HEK293T (cell line): ENCODE measurements at regions not wholly inside any gene's neighbourhood (a gene's known extent, or its start where the extent isn't known, plus 50 kb on each side); places are given as distances from the start of the nearest gene placed in this dataset.

Source experiments
- CTCF ChIA-PET: fragments of 350-600 bp; formaldehyde crosslinking; extraction: SDS; loops from one replicate; lab custom pipeline; 2021; ENCODE audit warnings: antibody characterized with exemption, inconsistent platforms; lab: Yijun Ruan, JAX
- POLR2A ChIA-PET: fragments of 350-600 bp; formaldehyde crosslinking; extraction: SDS; loops from one replicate; lab custom pipeline; 2020; ENCODE audit warnings: antibody characterized with exemption, inconsistent platforms; lab: Yijun Ruan, JAX
- DNase-seq: peaks from one replicate; pipeline ENCODE4 v3.0.0; 2012; ENCODE audit warnings: mixed read lengths; ENCODE audit errors: extremely low spot score
- ARNT ChIP-seq: fragments of 450-650 bp; IDR thresholded peaks from 2 replicates; pipeline ENCODE4 v1.6.1; 2017; ENCODE audit warnings: mild to moderate bottlenecking
- BHLHE40 ChIP-seq: fragments of 450-650 bp; IDR thresholded peaks from 2 replicates; pipeline ENCODE4 v1.6.1; 2016; ENCODE audit warnings: mild to moderate bottlenecking, moderate library complexity, borderline replicate concordance
- CTBP1 ChIP-seq: fragments of 450-650 bp; IDR thresholded peaks from 2 replicates; pipeline ENCODE4 v1.6.1; 2016; ENCODE audit warnings: borderline replicate concordance
- ELF4 ChIP-seq: fragments of 450-650 bp; IDR thresholded peaks from 2 replicates; pipeline ENCODE4 v1.6.1; 2017; ENCODE audit warnings: antibody characterized with exemption
- FOXA1 ChIP-seq: fragments of 450-650 bp; IDR thresholded peaks from 2 replicates; pipeline ENCODE4 v1.6.1; 2016; ENCODE audit warnings: mild to moderate bottlenecking
- FOXK2 ChIP-seq: fragments of 450-650 bp; IDR thresholded peaks from 2 replicates; pipeline ENCODE4 v1.6.1; 2016; ENCODE audit warnings: mild to moderate bottlenecking
- FOXM1 ChIP-seq: fragments of 450-650 bp; IDR thresholded peaks from 2 replicates; pipeline ENCODE4 v1.6.1; 2017; ENCODE audit warnings: mild to moderate bottlenecking, borderline replicate concordance
- HDGF ChIP-seq: fragments of 450-650 bp; IDR thresholded peaks from 2 replicates; pipeline ENCODE4 v1.6.1; 2017; ENCODE audit warnings: antibody characterized with exemption, borderline replicate concordance
- L3MBTL2 ChIP-seq: fragments of 450-650 bp; conservative IDR thresholded peaks from 2 replicates; pipeline ENCODE4 v1.6.1; 2016; ENCODE audit warnings: mild to moderate bottlenecking
- LEF1 ChIP-seq: fragments of 450-650 bp; IDR thresholded peaks from 2 replicates; pipeline ENCODE4 v1.6.1; 2017; ENCODE audit warnings: mild to moderate bottlenecking, borderline replicate concordance
- NFRKB ChIP-seq: fragments of 450-650 bp; IDR thresholded peaks from 2 replicates; pipeline ENCODE4 v1.6.1; 2016; ENCODE audit warnings: mild to moderate bottlenecking, moderate library complexity
- PKNOX1 ChIP-seq: fragments of 450-650 bp; IDR thresholded peaks from 2 replicates; pipeline ENCODE4 v1.6.1; 2016
- SP1 ChIP-seq: fragments of 450-650 bp; IDR thresholded peaks from 2 replicates; pipeline ENCODE4 v1.6.1; 2017
- SUZ12 ChIP-seq: fragments of 450-650 bp; IDR thresholded peaks from 2 replicates; pipeline ENCODE4 v1.6.1; 2016; ENCODE audit warnings: mild to moderate bottlenecking
- TARDBP ChIP-seq: fragments of 450-650 bp; IDR thresholded peaks from 2 replicates; pipeline ENCODE4 v1.6.1; 2016
- ZNF384 ChIP-seq: fragments of 450-650 bp; IDR thresholded peaks from 2 replicates; pipeline ENCODE4 v1.6.1; 2016

- DNase-seq = no peak
- TF ChIP-seq TARDBP (no peak), BHLHE40 (no peak), SUZ12 (no peak), ELF4 (no peak), NFRKB (no peak), HDGF (no peak), FOXA1 (no peak), ARNT (no peak), SP1 (no peak), FOXK2 (no peak)
- CTCF ChIA-PET = no interaction called here
- POLR2A ChIA-PET = no interaction called here
These were observed 772.7 kb downstream of the PDCD6IP start for GRCh38 chr3:34570916-34571705.

GRCh38 chr3:34571714-34572113 lies 773.3 kb downstream of the PDCD6IP start:
- no peak for DNase-seq
- POLR2A ChIA-PET = no interaction called here
- CTCF ChIA-PET = no interaction called here
- TF ChIP-seq HDGF (no peak), LEF1 (no peak), PKNOX1 (no peak)

- ChIA-PET POLR2A (no interaction called here), CTCF (no interaction called here)
- TF ChIP-seq FOXK2 (no peak), BHLHE40 (no peak), HDGF (no peak), ZNF384 (no peak), LEF1 (no peak), SUZ12 (no peak), FOXM1 (no peak), ARNT (no peak), CTBP1 (no peak), NFRKB (no peak), SP1 (no peak), TARDBP (no peak), L3MBTL2 (no peak), ELF4 (no peak), PKNOX1 (no peak), FOXA1 (no peak)
- no peak for DNase-seq
These were observed 777.3 kb downstream of the PDCD6IP start for GRCh38 chr3:34575776-34576175.

- CTCF ChIA-PET = no interaction called here
- no peak for TF ChIP-seq ARNT
- no peak for TF ChIP-seq HDGF
- TF ChIP-seq ZNF384 = no peak
- TF ChIP-seq FOXK2 = no peak
- TF ChIP-seq FOXA1 = no peak
- TF ChIP-seq CTBP1 = no peak
- no peak for TF ChIP-seq ELF4
- TF ChIP-seq PKNOX1 = no peak
- no peak for TF ChIP-seq FOXM1
- TF ChIP-seq NFRKB = no peak
- no peak for TF ChIP-seq L3MBTL2
- TF ChIP-seq LEF1 = no peak
These were observed 783.6 kb downstream of the PDCD6IP start for GRCh38 chr3:34582055-34582454.

GRCh38 chr3:34583451-34583850 lies 785.0 kb downstream of the PDCD6IP start:
- TF ChIP-seq FOXK2 = no peak
- TF ChIP-seq SP1 = no peak
- TF ChIP-seq CTBP1 = no peak
- no peak for TF ChIP-seq TARDBP
- TF ChIP-seq FOXM1 = no peak
- TF ChIP-seq FOXA1 = no peak
- TF ChIP-seq ZNF384 = no peak
- TF ChIP-seq NFRKB = no peak
- no peak for TF ChIP-seq HDGF
- TF ChIP-seq LEF1 = no peak
- no peak for TF ChIP-seq ELF4
- TF ChIP-seq PKNOX1 = no peak
- no peak for TF ChIP-seq ARNT
- TF ChIP-seq BHLHE40 = no peak
- no peak for TF ChIP-seq L3MBTL2
- TF ChIP-seq SUZ12 = no peak
- no peak for DNase-seq
- CTCF ChIA-PET = no interaction called here
- POLR2A ChIA-PET = no interaction called here

More at GRCh38 chr3:34582055-34582454, 783.6 kb downstream of the PDCD6IP start:
- POLR2A ChIA-PET = no interaction called here
- DNase-seq = no peak

- ChIA-PET CTCF (no interaction called here), POLR2A (no interaction called here)
- TF ChIP-seq ZNF384 (no peak), ARNT (no peak), ELF4 (no peak), FOXM1 (no peak), HDGF (no peak), SP1 (no peak), SUZ12 (no peak), CTBP1 (no peak), PKNOX1 (no peak), NFRKB (no peak), BHLHE40 (no peak), L3MBTL2 (no peak), FOXK2 (no peak), TARDBP (no peak), LEF1 (no peak), FOXA1 (no peak)
- DNase-seq = no peak
These were observed 786.5 kb downstream of the PDCD6IP start for GRCh38 chr3:34584971-34585370.
